BJ (cell line): ENCODE measurements at regions not wholly inside any gene's neighbourhood (a gene's known extent, or its start where the extent isn't known, plus 50 kb on each side); places are given as distances from the start of the nearest gene placed in this dataset.
A peak's percentile ranks its signal among the peaks of the same experiment; 100 is the strongest.
"Not testable (repeated sequence)": the region's sequence is repeated elsewhere in the genome, so short reads cannot be mapped to it uniquely, and the experiment has no call there.

Experiments used
- CTCF ChIA-PET: fragments of 350-600 bp; formaldehyde crosslinking; extraction: SDS; loops from one replicate; lab custom pipeline; 2021; ENCODE audit warnings: antibody characterized with exemption, inconsistent platforms; lab: Yijun Ruan, JAX
- POLR2A ChIA-PET: fragments of 300-600 bp; sonication (Branson Sonifier 250); formaldehyde crosslinking; extraction: SDS; loops from one replicate; lab custom pipeline; 2021; ENCODE audit warnings: antibody characterized with exemption; lab: Charles Lee
- DNase-seq: peaks from one replicate; pipeline ENCODE4 v3.0.0-alpha.2; 2011; ENCODE audit warnings: low read depth
- H3K27me3 ChIP-seq: 2 replicates; pipeline ENCODE4 v1.6.0; 2011; ENCODE audit warnings: low read length; ENCODE audit not compliant: control insufficient read depth, insufficient read depth
- H3K36me3 ChIP-seq: 2 replicates; pipeline ENCODE4 v1.5.1; 2011; ENCODE audit warnings: low read length; ENCODE audit not compliant: control insufficient read depth, insufficient read depth
- H3K4me3 ChIP-seq: 2 replicates; pipeline ENCODE4 v1.5.1; 2011; ENCODE audit warnings: low read depth, mild to moderate bottlenecking, control low read depth, low read length
- TF ChIP-seq, protein P1 (sequence below): IDR thresholded peaks from 2 replicates; pipeline ENCODE4 v1.5.1; 2011; ENCODE audit warnings: low read depth, mild to moderate bottlenecking, control low read depth, inconsistent platforms, low read length, moderate library complexity; ENCODE audit not compliant: insufficient read depth

- CTCF ChIA-PET, result interaction anchor here (1.0 to 1.2 kb wide), 2 partner anchors 11 to 619 kb away, joined by 3 read pairs; no protein-coding TSS in a partner anchor
- no peak for DNase-seq
- no peaks in the 10 kb centered on the region for H3K36me3 ChIP-seq
- H3K4me3 ChIP-seq, result no peak overlapping the region
- no peaks in the 10 kb centered on the region for H3K27me3 ChIP-seq
- POLR2A ChIA-PET, result no interaction called here
- TF ChIP-seq, protein P1, sequence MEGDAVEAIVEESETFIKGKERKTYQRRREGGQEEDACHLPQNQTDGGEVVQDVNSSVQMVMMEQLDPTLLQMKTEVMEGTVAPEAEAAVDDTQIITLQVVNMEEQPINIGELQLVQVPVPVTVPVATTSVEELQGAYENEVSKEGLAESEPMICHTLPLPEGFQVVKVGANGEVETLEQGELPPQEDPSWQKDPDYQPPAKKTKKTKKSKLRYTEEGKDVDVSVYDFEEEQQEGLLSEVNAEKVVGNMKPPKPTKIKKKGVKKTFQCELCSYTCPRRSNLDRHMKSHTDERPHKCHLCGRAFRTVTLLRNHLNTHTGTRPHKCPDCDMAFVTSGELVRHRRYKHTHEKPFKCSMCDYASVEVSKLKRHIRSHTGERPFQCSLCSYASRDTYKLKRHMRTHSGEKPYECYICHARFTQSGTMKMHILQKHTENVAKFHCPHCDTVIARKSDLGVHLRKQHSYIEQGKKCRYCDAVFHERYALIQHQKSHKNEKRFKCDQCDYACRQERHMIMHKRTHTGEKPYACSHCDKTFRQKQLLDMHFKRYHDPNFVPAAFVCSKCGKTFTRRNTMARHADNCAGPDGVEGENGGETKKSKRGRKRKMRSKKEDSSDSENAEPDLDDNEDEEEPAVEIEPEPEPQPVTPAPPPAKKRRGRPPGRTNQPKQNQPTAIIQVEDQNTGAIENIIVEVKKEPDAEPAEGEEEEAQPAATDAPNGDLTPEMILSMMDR, result no peak
These were observed 76.4 kb downstream of the MAGED4 start for GRCh38 chrX:52261125-52261462.

DNA sequence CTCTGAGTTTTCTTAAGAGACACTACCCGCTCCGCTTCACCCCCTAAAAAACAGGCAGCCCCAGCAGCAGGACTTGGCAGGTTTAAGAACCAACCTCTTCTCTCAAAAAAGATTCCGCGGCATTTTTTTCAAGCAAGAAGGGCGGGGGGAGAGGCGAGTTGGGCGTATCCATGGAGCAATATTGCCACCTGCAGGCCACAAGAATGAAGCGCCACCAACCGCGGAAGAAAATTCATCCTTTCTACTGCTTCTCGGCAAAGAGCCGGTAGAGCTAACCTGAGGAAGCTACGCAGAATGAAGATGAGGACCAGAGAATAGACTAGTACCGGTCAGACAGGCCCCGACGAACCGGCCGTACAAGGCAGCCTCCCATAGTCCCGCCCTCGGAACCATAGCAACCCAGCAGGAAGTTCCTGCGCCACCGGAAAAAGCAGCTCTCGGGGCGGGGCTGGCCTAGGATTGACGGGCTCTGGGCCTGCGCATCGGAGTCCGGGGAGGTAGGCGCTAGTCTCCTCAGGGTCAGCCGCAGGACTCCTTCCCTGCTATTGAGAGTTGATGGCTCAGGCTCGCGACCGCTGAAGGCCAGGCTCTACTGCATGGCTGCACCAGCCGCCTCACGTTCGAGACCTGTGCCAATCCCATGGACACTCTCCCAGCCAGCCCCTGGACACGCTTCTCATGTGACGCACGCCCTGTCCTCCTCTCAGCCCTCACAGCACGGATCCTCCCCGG, 76.9 kb downstream of the MAGED4 start:
- CTCF ChIA-PET, result interaction anchor here (1.0 to 1.2 kb wide), 3 partner anchors 12 to 674 kb away, joined by 3 read pairs; no protein-coding TSS in a partner anchor
- Histone ChIP-seq H3K4me3 (peak overlapping the region; percentile 54), H3K36me3 (no peaks in the 10 kb centered on the region), H3K27me3 (no peaks in the 10 kb centered on the region)
- DNase-seq, result peak; percentile 23
- TF ChIP-seq, protein P1, result peak; percentile 75
- POLR2A ChIA-PET, result no interaction called here

DNA sequence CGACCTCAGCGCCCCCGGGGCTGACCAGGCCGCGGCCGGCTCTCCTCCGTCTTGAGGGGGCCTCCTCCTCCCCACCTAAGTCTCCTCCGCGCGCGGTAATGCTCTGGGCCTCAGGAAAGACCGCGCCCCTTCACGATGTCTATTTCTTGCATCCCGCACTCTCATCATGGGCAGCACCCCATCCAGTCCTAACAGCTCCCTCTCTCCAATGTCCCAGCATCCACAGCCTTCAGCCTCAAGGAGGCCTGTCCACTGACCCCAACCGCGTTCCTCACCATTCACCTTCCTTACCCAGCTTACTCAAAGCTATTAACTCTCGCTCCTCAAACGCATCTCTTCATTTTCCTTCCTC, 77.5 kb downstream of the MAGED4 start:
- Histone ChIP-seq H3K4me3 (peak overlapping the region; percentile 54), H3K27me3 (no peaks in the 10 kb centered on the region), H3K36me3 (no peaks in the 10 kb centered on the region)
- TF ChIP-seq, protein P1, result no peak
- CTCF ChIA-PET, result interaction anchor here (1.0 to 1.2 kb wide), 2 partner anchors 621 to 673 kb away, joined by 3 read pairs; no protein-coding TSS in a partner anchor
- no peak for DNase-seq
- POLR2A ChIA-PET, result no interaction called here

GRCh38 chrX:52263417-52263816, 78.7 kb downstream of the MAGED4 start:
- CTCF ChIA-PET, result no interaction called here
- no peaks in the 10 kb centered on the region for H3K27me3 ChIP-seq
- H3K4me3 ChIP-seq, result no peak overlapping the region
- no peak for DNase-seq
- H3K36me3 ChIP-seq, result no peaks in the 10 kb centered on the region
- TF ChIP-seq, protein P1, result no peak
- POLR2A ChIA-PET, result no interaction called here

- no peak for DNase-seq
- ChIA-PET CTCF (no interaction called here), POLR2A (no interaction called here)
- no peaks in the 10 kb centered on the region for H3K27me3 ChIP-seq
- H3K4me3 ChIP-seq, result no peak overlapping the region
- TF ChIP-seq, protein P1, result no peak
- no peaks in the 10 kb centered on the region for H3K36me3 ChIP-seq
These were observed 81.0 kb downstream of the MAGED4 start for GRCh38 chrX:52265713-52266112.

- DNase-seq, POLR2A ChIA-PET, H3K27me3 ChIP-seq, CTCF ChIA-PET, H3K36me3 ChIP-seq, H3K4me3 ChIP-seq: not testable (repeated sequence)
These were observed 83.8 kb downstream of the MAGED4 start for GRCh38 chrX:52268502-52268901.
